Right lobe of liver (tissue), 4 donors: ENCODE measurements at regions not wholly inside any gene's neighbourhood (a gene's known extent, or its start where the extent isn't known, plus 50 kb on each side); places are given as distances from the start of the nearest gene placed in this dataset.

ENCODE experiments used
- CTCF ChIP-seq, 4 donors: fragments of 200-600 bp in 3 of 4; fragments of 450-650 bp in 1 of 4; IDR thresholded peaks; one replicate each; pipeline versions ENCODE4 v1.5.1 to v1.8.0; 2016 to 2022; ENCODE audit warnings: antibody characterized with exemption in 4 of 4, mild to moderate bottlenecking in 2 of 4
- POLR2A ChIP-seq: fragments of 450-650 bp; IDR thresholded peaks from one replicate; pipeline ENCODE4 v1.6.1; 2017; ENCODE audit warnings: antibody characterized with exemption, mild to moderate bottlenecking
- donor health status: DM: no; HTN: no; CAD: no.
- donor health status: DM: no; HTN: no; CAD: no.
- donor health status: DM: no; HTN: yes; CAD: no.

- no peak for TF ChIP-seq CTCF (IDR thresholded peaks at IDR 0.05)
- no peak for TF ChIP-seq POLR2A
Observed at GRCh38 chr9:106075960-106076327, 381.6 kb downstream of the TMEM38B start.
